ENCODE measurements at regions not wholly inside any gene's neighbourhood (a gene's known extent, or its start where the extent isn't known, plus 50 kb on each side); places are given as distances from the start of the nearest gene placed in this dataset.

- no CpG with 5 or more reads among the region's 1 CpG for WGBS (ENCODE audit: insufficient coverage)
- Histone ChIP-seq H3K4me3 (ENCODE audit: control insufficient read depth in 1 of 7, extremely low read depth in 1 of 7, insufficient read depth in 4 of 7, low read depth in 2 of 7, low read length in 6 of 7) (no peak overlapping the region), H3K36me3 (ENCODE audit: control insufficient read depth in 4 of 4, insufficient read depth in 4 of 4, low read length in 3 of 4) (no peaks in the 10 kb centered on the region), H3K4me1 (ENCODE audit: control extremely low read depth in 1 of 4, control insufficient read depth in 4 of 4, insufficient read depth in 4 of 4, low read length in 3 of 4) (no peaks in the 10 kb centered on the region), H3K27me3 (replicated peaks in 2 of 5; ENCODE audit: control insufficient read depth in 4 of 5, insufficient read depth in 5 of 5, low read length in 4 of 5) (no peaks in the 10 kb centered on the region), H3K9me3 (ENCODE audit: control extremely low read depth in 1 of 5, control insufficient read depth in 4 of 5, insufficient read depth in 2 of 5, low read depth in 1 of 5, low read length in 4 of 5) (no peaks in the 10 kb centered on the region), H3K27ac (ENCODE audit: insufficient read depth in 1 of 2, low read depth in 1 of 2, low read length in 2 of 2, poor library complexity in 1 of 2, severe bottlenecking in 2 of 2) (no peak overlapping the region)
- POLR2A ChIA-PET, result no interaction called here
- CTCF ChIA-PET, result no interaction called here
- DNase-seq, result no peak
Observed at GRCh38 chr13:63201493-63201892, 1785.8 kb upstream of the PCDH20 start.

DNA sequence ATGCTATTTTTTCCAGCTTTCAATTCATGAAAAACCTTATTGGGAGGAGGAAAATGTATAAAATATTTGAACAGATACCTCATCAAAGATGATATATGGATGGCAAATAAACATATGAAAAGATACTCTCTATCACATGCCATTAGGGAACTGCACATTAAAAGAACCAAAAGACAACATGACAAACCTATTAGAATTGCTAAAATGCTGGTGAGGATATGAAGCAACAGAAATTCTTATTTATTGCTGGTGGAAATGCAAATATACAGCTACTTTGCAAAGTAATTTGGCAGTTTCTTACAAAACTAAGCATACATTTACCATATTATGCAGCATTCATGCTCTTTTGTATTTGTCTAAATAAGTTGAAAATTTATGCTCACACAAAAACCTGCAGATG is 1783.9 kb upstream of the PCDH20 start:
- no peaks in the 10 kb centered on the region for H3K36me3 ChIP-seq (ENCODE audit: control insufficient read depth in 4 of 4, insufficient read depth in 4 of 4, low read length in 3 of 4)
- H3K4me3 ChIP-seq (ENCODE audit: control insufficient read depth in 1 of 7, extremely low read depth in 1 of 7, insufficient read depth in 4 of 7, low read depth in 2 of 7, low read length in 6 of 7), result no peak overlapping the region
- no peak for DNase-seq
- H3K4me1 ChIP-seq (ENCODE audit: control extremely low read depth in 1 of 4, control insufficient read depth in 4 of 4, insufficient read depth in 4 of 4, low read length in 3 of 4), result no peaks in the 10 kb centered on the region
- H3K27ac ChIP-seq (ENCODE audit: insufficient read depth in 1 of 2, low read depth in 1 of 2, low read length in 2 of 2, poor library complexity in 1 of 2, severe bottlenecking in 2 of 2), result no peak overlapping the region
- no peaks in the 10 kb centered on the region for H3K9me3 ChIP-seq (ENCODE audit: control extremely low read depth in 1 of 5, control insufficient read depth in 4 of 5, insufficient read depth in 2 of 5, low read depth in 1 of 5, low read length in 4 of 5)
- no peaks in the 10 kb centered on the region for H3K27me3 ChIP-seq (replicated peaks in 2 of 5; ENCODE audit: control insufficient read depth in 4 of 5, insufficient read depth in 5 of 5, low read length in 4 of 5)
- CTCF ChIA-PET, result no interaction called here
- POLR2A ChIA-PET, result no interaction called here

DNA sequence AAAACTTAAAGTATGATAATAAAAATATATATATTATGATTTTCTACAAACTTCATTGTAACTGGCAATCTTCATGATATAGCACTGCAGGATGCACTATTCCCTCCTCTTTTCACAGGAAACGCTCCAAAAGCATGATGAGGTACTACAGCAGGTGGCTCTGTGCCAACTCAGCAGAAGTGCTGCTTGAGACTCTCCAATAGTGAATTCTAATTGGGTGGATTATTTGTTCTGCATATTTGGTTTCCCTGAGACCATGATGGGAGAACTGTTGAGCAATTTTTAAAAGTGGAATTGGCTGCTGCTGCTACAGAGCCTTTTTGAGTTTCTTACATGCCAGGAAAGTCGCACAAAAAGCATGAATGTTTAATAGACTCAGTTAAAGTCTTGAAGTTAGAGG is 1782.4 kb upstream of the PCDH20 start:
- 80% methylated on average over 1 of the region's 2 CpGs for WGBS (ENCODE audit: insufficient coverage)
- no peaks in the 10 kb centered on the region for H3K9me3 ChIP-seq (ENCODE audit: control extremely low read depth in 1 of 5, control insufficient read depth in 4 of 5, insufficient read depth in 2 of 5, low read depth in 1 of 5, low read length in 4 of 5)
- CTCF ChIA-PET, result no interaction called here
- DNase-seq, result no peak
- H3K27ac ChIP-seq (ENCODE audit: insufficient read depth in 1 of 2, low read depth in 1 of 2, low read length in 2 of 2, poor library complexity in 1 of 2, severe bottlenecking in 2 of 2), result no peak overlapping the region
- no peaks in the 10 kb centered on the region for H3K36me3 ChIP-seq (ENCODE audit: control insufficient read depth in 4 of 4, insufficient read depth in 4 of 4, low read length in 3 of 4)
- H3K27me3 ChIP-seq (replicated peaks in 2 of 5; ENCODE audit: control insufficient read depth in 4 of 5, insufficient read depth in 5 of 5, low read length in 4 of 5), result no peaks in the 10 kb centered on the region
- no peak overlapping the region for H3K4me3 ChIP-seq (ENCODE audit: control insufficient read depth in 1 of 7, extremely low read depth in 1 of 7, insufficient read depth in 4 of 7, low read depth in 2 of 7, low read length in 6 of 7)
- POLR2A ChIA-PET, result no interaction called here
- no peaks in the 10 kb centered on the region for H3K4me1 ChIP-seq (ENCODE audit: control extremely low read depth in 1 of 4, control insufficient read depth in 4 of 4, insufficient read depth in 4 of 4, low read length in 3 of 4)

DNA sequence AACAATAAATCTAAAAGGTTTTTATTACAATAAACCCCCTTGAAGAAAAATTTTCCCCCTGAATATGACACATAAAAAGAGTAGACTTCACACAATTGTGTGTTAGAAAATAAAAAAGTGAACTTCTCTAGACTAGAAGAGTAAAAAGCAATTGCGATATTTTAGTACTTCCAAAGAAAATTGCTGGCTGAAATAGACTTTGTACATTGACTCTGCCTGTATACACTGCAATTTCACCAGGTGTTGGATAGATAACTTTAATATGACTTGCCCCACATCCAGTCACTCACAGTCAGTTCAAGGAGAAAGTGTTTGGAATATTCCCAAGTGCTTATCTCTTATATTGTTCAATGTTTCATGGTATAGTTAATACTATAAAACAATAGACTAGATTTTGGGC is 1780.1 kb upstream of the PCDH20 start:
- no peak overlapping the region for H3K4me3 ChIP-seq (ENCODE audit: control insufficient read depth in 1 of 7, extremely low read depth in 1 of 7, insufficient read depth in 4 of 7, low read depth in 2 of 7, low read length in 6 of 7)
- no peaks in the 10 kb centered on the region for H3K27me3 ChIP-seq (replicated peaks in 2 of 5; ENCODE audit: control insufficient read depth in 4 of 5, insufficient read depth in 5 of 5, low read length in 4 of 5)
- no peak for DNase-seq
- POLR2A ChIA-PET, result no interaction called here
- CTCF ChIA-PET, result no interaction called here
- 100% methylated on average over 1 of the region's 1 CpG for WGBS (ENCODE audit: insufficient coverage)
- no peak overlapping the region for H3K27ac ChIP-seq (ENCODE audit: insufficient read depth in 1 of 2, low read depth in 1 of 2, low read length in 2 of 2, poor library complexity in 1 of 2, severe bottlenecking in 2 of 2)
- no peaks in the 10 kb centered on the region for H3K9me3 ChIP-seq (ENCODE audit: control extremely low read depth in 1 of 5, control insufficient read depth in 4 of 5, insufficient read depth in 2 of 5, low read depth in 1 of 5, low read length in 4 of 5)
- no peaks in the 10 kb centered on the region for H3K36me3 ChIP-seq (ENCODE audit: control insufficient read depth in 4 of 4, insufficient read depth in 4 of 4, low read length in 3 of 4)
- no peaks in the 10 kb centered on the region for H3K4me1 ChIP-seq (ENCODE audit: control extremely low read depth in 1 of 4, control insufficient read depth in 4 of 4, insufficient read depth in 4 of 4, low read length in 3 of 4)

DNA sequence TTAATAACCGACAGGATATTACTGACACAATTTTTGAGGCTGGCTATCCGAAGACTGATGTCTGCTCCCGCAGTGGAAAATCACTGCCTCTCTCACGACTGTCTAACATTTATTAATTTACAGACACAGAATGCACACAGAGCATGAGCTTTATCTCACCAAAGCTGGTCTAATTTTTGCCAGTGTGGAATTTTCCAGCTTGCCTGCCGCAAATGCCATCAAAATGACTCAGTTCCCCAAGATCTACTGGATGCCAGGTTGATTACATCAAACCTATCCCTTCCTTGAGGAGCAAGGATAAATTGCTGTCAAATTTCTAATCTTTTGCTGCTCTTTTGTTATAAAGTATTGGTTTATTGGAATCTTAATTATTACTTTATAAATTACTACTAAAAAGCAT is 1775.1 kb upstream of the PCDH20 start:
- Histone ChIP-seq H3K27me3 (replicated peaks in 2 of 5; ENCODE audit: control insufficient read depth in 4 of 5, insufficient read depth in 5 of 5, low read length in 4 of 5) (no peaks in the 10 kb centered on the region), H3K4me3 (ENCODE audit: control insufficient read depth in 1 of 7, extremely low read depth in 1 of 7, insufficient read depth in 4 of 7, low read depth in 2 of 7, low read length in 6 of 7) (no peak overlapping the region), H3K27ac (ENCODE audit: insufficient read depth in 1 of 2, low read depth in 1 of 2, low read length in 2 of 2, poor library complexity in 1 of 2, severe bottlenecking in 2 of 2) (no peak overlapping the region), H3K36me3 (ENCODE audit: control insufficient read depth in 4 of 4, insufficient read depth in 4 of 4, low read length in 3 of 4) (no peaks in the 10 kb centered on the region), H3K9me3 (ENCODE audit: control extremely low read depth in 1 of 5, control insufficient read depth in 4 of 5, insufficient read depth in 2 of 5, low read depth in 1 of 5, low read length in 4 of 5) (no peaks in the 10 kb centered on the region), H3K4me1 (ENCODE audit: control extremely low read depth in 1 of 4, control insufficient read depth in 4 of 4, insufficient read depth in 4 of 4, low read length in 3 of 4) (no peaks in the 10 kb centered on the region)
- ChIA-PET POLR2A (no interaction called here), CTCF (no interaction called here)
- 93% methylated on average over 5 of the region's 5 CpGs for WGBS (ENCODE audit: insufficient coverage)
- DNase-seq, result no peak

DNA sequence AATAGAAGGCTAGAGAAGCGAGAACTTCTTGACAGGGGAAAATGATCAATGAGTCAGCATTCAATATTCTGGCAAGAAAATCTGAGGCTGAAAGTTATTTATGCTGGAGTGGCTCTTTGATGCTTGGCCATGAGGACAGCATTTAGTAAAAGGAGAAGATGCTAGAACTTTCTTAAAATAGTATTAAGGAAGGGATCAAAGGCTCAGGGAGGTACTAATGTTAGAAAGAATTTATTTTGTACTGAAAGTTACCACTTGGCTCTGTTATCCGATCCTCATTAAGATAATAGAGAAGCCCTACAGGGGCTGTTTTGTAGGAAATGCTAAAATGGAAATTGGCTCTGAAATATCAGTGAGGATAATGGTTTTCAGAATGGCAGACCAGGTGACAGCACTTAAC is 1774.6 kb upstream of the PCDH20 start:
- CTCF ChIA-PET, result no interaction called here
- no peak for DNase-seq
- H3K27me3 ChIP-seq (replicated peaks in 2 of 5; ENCODE audit: control insufficient read depth in 4 of 5, insufficient read depth in 5 of 5, low read length in 4 of 5), result no peaks in the 10 kb centered on the region
- H3K27ac ChIP-seq (ENCODE audit: insufficient read depth in 1 of 2, low read depth in 1 of 2, low read length in 2 of 2, poor library complexity in 1 of 2, severe bottlenecking in 2 of 2), result no peak overlapping the region
- no peak overlapping the region for H3K4me3 ChIP-seq (ENCODE audit: control insufficient read depth in 1 of 7, extremely low read depth in 1 of 7, insufficient read depth in 4 of 7, low read depth in 2 of 7, low read length in 6 of 7)
- no peaks in the 10 kb centered on the region for H3K9me3 ChIP-seq (ENCODE audit: control extremely low read depth in 1 of 5, control insufficient read depth in 4 of 5, insufficient read depth in 2 of 5, low read depth in 1 of 5, low read length in 4 of 5)
- H3K36me3 ChIP-seq (ENCODE audit: control insufficient read depth in 4 of 4, insufficient read depth in 4 of 4, low read length in 3 of 4), result no peaks in the 10 kb centered on the region
- H3K4me1 ChIP-seq (ENCODE audit: control extremely low read depth in 1 of 4, control insufficient read depth in 4 of 4, insufficient read depth in 4 of 4, low read length in 3 of 4), result no peaks in the 10 kb centered on the region
- 100% methylated on average over 2 of the region's 2 CpGs for WGBS (ENCODE audit: insufficient coverage)
- POLR2A ChIA-PET, result no interaction called here

- CTCF ChIA-PET, result no interaction called here
Observed at GRCh38 chr13:63189712-63190111, 1774.1 kb upstream of the PCDH20 start.

GRCh38 chr13:63184693-63185092 is 1769.0 kb upstream of the PCDH20 start:
- Histone ChIP-seq H3K36me3 (ENCODE audit: control insufficient read depth in 4 of 4, insufficient read depth in 4 of 4, low read length in 3 of 4) (no peaks in the 10 kb centered on the region), H3K27ac (ENCODE audit: insufficient read depth in 1 of 2, low read depth in 1 of 2, low read length in 2 of 2, poor library complexity in 1 of 2, severe bottlenecking in 2 of 2) (no peak overlapping the region), H3K27me3 (replicated peaks in 2 of 5; ENCODE audit: control insufficient read depth in 4 of 5, insufficient read depth in 5 of 5, low read length in 4 of 5) (no peaks in the 10 kb centered on the region), H3K4me1 (ENCODE audit: control extremely low read depth in 1 of 4, control insufficient read depth in 4 of 4, insufficient read depth in 4 of 4, low read length in 3 of 4) (no peaks in the 10 kb centered on the region), H3K9me3 (ENCODE audit: control extremely low read depth in 1 of 5, control insufficient read depth in 4 of 5, insufficient read depth in 2 of 5, low read depth in 1 of 5, low read length in 4 of 5) (no peaks in the 10 kb centered on the region), H3K4me3 (ENCODE audit: control insufficient read depth in 1 of 7, extremely low read depth in 1 of 7, insufficient read depth in 4 of 7, low read depth in 2 of 7, low read length in 6 of 7) (no peak overlapping the region)
- ChIA-PET POLR2A (no interaction called here), CTCF (interaction anchor here (1.0 kb wide), 1 partner anchor 16 kb away, joined by 3 read pairs; no protein-coding TSS in a partner anchor)
- DNase-seq, result no peak
- WGBS (ENCODE audit: insufficient coverage), result 80% methylated on average over 1 of the region's 2 CpGs

More at GRCh38 chr13:63189712-63190111, 1774.1 kb upstream of the PCDH20 start:
- WGBS (ENCODE audit: insufficient coverage), result 98% methylated on average over 7 of the region's 9 CpGs
- no peaks in the 10 kb centered on the region for H3K36me3 ChIP-seq (ENCODE audit: control insufficient read depth in 4 of 4, insufficient read depth in 4 of 4, low read length in 3 of 4)
- POLR2A ChIA-PET, result no interaction called here
- H3K27me3 ChIP-seq (replicated peaks in 2 of 5; ENCODE audit: control insufficient read depth in 4 of 5, insufficient read depth in 5 of 5, low read length in 4 of 5), result no peaks in the 10 kb centered on the region
- H3K4me1 ChIP-seq (ENCODE audit: control extremely low read depth in 1 of 4, control insufficient read depth in 4 of 4, insufficient read depth in 4 of 4, low read length in 3 of 4), result no peaks in the 10 kb centered on the region
- no peaks in the 10 kb centered on the region for H3K9me3 ChIP-seq (ENCODE audit: control extremely low read depth in 1 of 5, control insufficient read depth in 4 of 5, insufficient read depth in 2 of 5, low read depth in 1 of 5, low read length in 4 of 5)
- H3K27ac ChIP-seq (ENCODE audit: insufficient read depth in 1 of 2, low read depth in 1 of 2, low read length in 2 of 2, poor library complexity in 1 of 2, severe bottlenecking in 2 of 2), result no peak overlapping the region
- H3K4me3 ChIP-seq (ENCODE audit: control insufficient read depth in 1 of 7, extremely low read depth in 1 of 7, insufficient read depth in 4 of 7, low read depth in 2 of 7, low read length in 6 of 7), result no peak overlapping the region
- DNase-seq, result no peak
